Subcutaneous abdominal adipose tissue (tissue), 5 donors: ENCODE measurements at regions not wholly inside any gene's neighbourhood (a gene's known extent, or its start where the extent isn't known, plus 50 kb on each side); places are given as distances from the start of the nearest gene placed in this dataset.

ENCODE experiments used
- H3K27ac ChIP-seq: one replicate; pipeline ENCODE4 v1.7.0; 2013; ENCODE audit warnings: low read depth, mild to moderate bottlenecking, inconsistent platforms, low read length, moderate library complexity
- H3K27me3 ChIP-seq, 5 donors: one replicate each; pipeline ENCODE4 v1.7.0; 2013; ENCODE audit warnings: low read length in 5 of 5, inconsistent platforms in 1 of 5; ENCODE audit not compliant: control insufficient read depth in 5 of 5, insufficient read depth in 4 of 5
- H3K36me3 ChIP-seq, 5 donors: one replicate each; pipeline ENCODE4 v1.7.0; 2013; ENCODE audit warnings: low read length in 5 of 5; ENCODE audit not compliant: control insufficient read depth in 5 of 5, insufficient read depth in 5 of 5
- H3K4me1 ChIP-seq, 5 donors: one replicate each; pipeline ENCODE4 v1.7.0; 2013; ENCODE audit warnings: low read length in 5 of 5, mild to moderate bottlenecking in 3 of 5, moderate library complexity in 1 of 5; ENCODE audit not compliant: control insufficient read depth in 5 of 5, insufficient read depth in 5 of 5
- H3K4me3 ChIP-seq, 5 donors: one replicate each; pipeline ENCODE4 v1.7.0; 2013; ENCODE audit warnings: low read length in 5 of 5, low read depth in 1 of 5
- H3K9ac ChIP-seq, 5 donors: one replicate each; pipeline ENCODE4 v1.7.0; 2013; ENCODE audit warnings: low read length in 5 of 5, mild to moderate bottlenecking in 4 of 5, moderate library complexity in 3 of 5
- H3K9me3 ChIP-seq, 5 donors: one replicate each; pipeline ENCODE4 v1.7.0; 2013; ENCODE audit warnings: low read length in 5 of 5; ENCODE audit not compliant: control insufficient read depth in 5 of 5
- donor health status: healthy.
- donor health status: healthy.
- donor health status: healthy.
- donor health status: healthy.
- donor health status: healthy.

- Histone ChIP-seq H3K9ac (no peak overlapping the region), H3K9me3 (no peaks in the 10 kb centered on the region), H3K36me3 (no peaks in the 10 kb centered on the region), H3K4me3 (no peak overlapping the region), H3K4me1 (no peaks in the 10 kb centered on the region), H3K27me3 (no peaks in the 10 kb centered on the region), H3K27ac (no peak overlapping the region)
These were observed 127.9 kb upstream of the CDK1 start for GRCh38 chr10:60650378-60650800.

- H3K27me3 ChIP-seq: no peaks in the 10 kb centered on the region
- no peaks in the 10 kb centered on the region for H3K4me1 ChIP-seq
- H3K27ac ChIP-seq: no peak overlapping the region
- no peaks in the 10 kb centered on the region for H3K9me3 ChIP-seq
- no peak overlapping the region for H3K9ac ChIP-seq
- no peaks in the 10 kb centered on the region for H3K36me3 ChIP-seq
- H3K4me3 ChIP-seq: no peak overlapping the region
These were observed 128.5 kb upstream of the CDK1 start for GRCh38 chr10:60649485-60650377.

- Histone ChIP-seq H3K4me3 (no peak overlapping the region), H3K4me1 (no peaks in the 10 kb centered on the region), H3K27ac (no peak overlapping the region), H3K27me3 (no peaks in the 10 kb centered on the region), H3K9ac (no peak overlapping the region), H3K9me3 (no peaks in the 10 kb centered on the region), H3K36me3 (no peaks in the 10 kb centered on the region)
These were observed 129.5 kb upstream of the CDK1 start for GRCh38 chr10:60648761-60649160.

- Histone ChIP-seq H3K27ac (no peak overlapping the region), H3K36me3 (no peaks in the 10 kb centered on the region), H3K4me1 (no peaks in the 10 kb centered on the region), H3K9me3 (no peaks in the 10 kb centered on the region), H3K27me3 (no peaks in the 10 kb centered on the region), H3K9ac (no peak overlapping the region), H3K4me3 (no peak overlapping the region)
These were observed 131.1 kb upstream of the CDK1 start for GRCh38 chr10:60646966-60647796.

- no peak overlapping the region for H3K27ac ChIP-seq
- H3K4me1 ChIP-seq: no peaks in the 10 kb centered on the region
- no peak overlapping the region for H3K9ac ChIP-seq
These were observed 132.3 kb upstream of the CDK1 start for GRCh38 chr10:60645980-60646379.

GRCh38 chr10:60644436-60645130 lies 133.7 kb upstream of the CDK1 start:
- no peak overlapping the region for H3K27ac ChIP-seq
- H3K9me3 ChIP-seq: no peaks in the 10 kb centered on the region
- H3K4me1 ChIP-seq: no peaks in the 10 kb centered on the region
- no peak overlapping the region for H3K4me3 ChIP-seq
- H3K9ac ChIP-seq: no peak overlapping the region
- no peaks in the 10 kb centered on the region for H3K27me3 ChIP-seq
- no peaks in the 10 kb centered on the region for H3K36me3 ChIP-seq

More at GRCh38 chr10:60645980-60646379, 132.3 kb upstream of the CDK1 start:
- no peaks in the 10 kb centered on the region for H3K9me3 ChIP-seq
- H3K27me3 ChIP-seq: no peaks in the 10 kb centered on the region
- no peaks in the 10 kb centered on the region for H3K36me3 ChIP-seq
- no peak overlapping the region for H3K4me3 ChIP-seq

- Histone ChIP-seq H3K9me3 (no peaks in the 10 kb centered on the region), H3K27me3 (no peaks in the 10 kb centered on the region), H3K4me3 (no peak overlapping the region), H3K9ac (no peak overlapping the region), H3K36me3 (no peaks in the 10 kb centered on the region), H3K4me1 (no peaks in the 10 kb centered on the region), H3K27ac (no peak overlapping the region)
These were observed 134.4 kb upstream of the CDK1 start for GRCh38 chr10:60643874-60644273.

GRCh38 chr10:60629332-60629731 lies 148.9 kb upstream of the CDK1 start:
- no peaks in the 10 kb centered on the region for H3K9me3 ChIP-seq
- H3K9ac ChIP-seq: no peak overlapping the region

GRCh38 chr10:60627778-60628748 lies 150.2 kb upstream of the CDK1 start:
- Histone ChIP-seq H3K9ac (no peak overlapping the region), H3K27me3 (peaks cover 0 to 5% (median 0%) of the 10 kb centered on the region in 5 donors), H3K4me3 (no peak overlapping the region), H3K4me1 (no peaks in the 10 kb centered on the region), H3K27ac (no peak overlapping the region), H3K36me3 (no peaks in the 10 kb centered on the region), H3K9me3 (no peaks in the 10 kb centered on the region)

More at GRCh38 chr10:60629332-60629731, 148.9 kb upstream of the CDK1 start:
- no peaks in the 10 kb centered on the region for H3K36me3 ChIP-seq
- H3K27ac ChIP-seq: no peak overlapping the region
- no peak overlapping the region for H3K4me3 ChIP-seq
- no peaks in the 10 kb centered on the region for H3K4me1 ChIP-seq
- peaks cover 0 to 5% (median 0%) of the 10 kb centered on the region in 5 donors for H3K27me3 ChIP-seq
